ENCODE measurements at regions not wholly inside any gene's neighbourhood (a gene's known extent, or its start where the extent isn't known, plus 50 kb on each side); places are given as distances from the start of the nearest gene placed in this dataset.

GRCh38 chr12:118835926-118836325 lies 145.4 kb upstream of the SRRM4 start:
- no TSS peak for BruUV-seq (replicated peaks)

More at GRCh38 chr12:118835926-118836325, 145.4 kb upstream of the SRRM4 start:
- 0% methylated on average over 1 of the region's 1 CpG for WGBS (ENCODE audit: low lambda C conversion rate)
- no peaks in the 10 kb centered on the region for H4K20me1 ChIP-seq (ENCODE audit: insufficient read depth, low read length)
- no peak for DNase-seq (ENCODE audit: low spot score)
- no peak overlapping the region for H3K27ac ChIP-seq (ENCODE audit: extremely low read length, insufficient read depth, low read length)
- no peak overlapping the region for H3K4me3 ChIP-seq (replicated peaks in 1 of 3; ENCODE audit: insufficient read depth in 1 of 3, low read depth in 2 of 3, low read length in 3 of 3)
- H3K36me3 ChIP-seq (replicated peaks in 1 of 2; ENCODE audit: control insufficient read depth in 1 of 2, insufficient read depth in 2 of 2, low read length in 2 of 2): no peaks in the 10 kb centered on the region
- no peaks in the 10 kb centered on the region for H3K79me2 ChIP-seq (ENCODE audit: insufficient read depth, low read length)
- H3K27me3 ChIP-seq (ENCODE audit: control insufficient read depth in 1 of 2, insufficient read depth in 2 of 2, low read length in 2 of 2): no peaks in the 10 kb centered on the region
- no peaks in the 10 kb centered on the region for H3K4me1 ChIP-seq (ENCODE audit: insufficient read depth, low read length)
- ChIA-PET POLR2A (no interaction called here), CTCF (ENCODE audit: low intra/inter-chr PET ratio, low total read pairs) (no interaction called here)
- no peak for ATAC-seq
- intact Hi-C loops (cut with micrococcal nuclease; ENCODE audit: unreplicated experiment): no loop called here
- H3K9me3 ChIP-seq (ENCODE audit: low read length): no peaks in the 10 kb centered on the region
- in situ Hi-C loops (cut with HindIII; ENCODE audit: extremely low pct_ligation_motif_present, low pct_unique_long_range_greater_than_20kb): no loop called here
- no peak overlapping the region for H3K4me2 ChIP-seq (ENCODE audit: low read depth, low read length)
- H3K9ac ChIP-seq (ENCODE audit: insufficient read depth, low read depth, low read length): no peak overlapping the region
- H2AFZ ChIP-seq (ENCODE audit: low read length): no peak overlapping the region
- TF ChIP-seq HCFC1 (IDR thresholded peaks at IDR 0.05; ENCODE audit: low read depth, low read length) (no peak), MLLT10 (CRISPR knock-in tag; IDR thresholded peaks at IDR 0.05) (no peak), FOXA1 (IDR thresholded peaks at IDR 0.05) (no peak), FOXA1 (CRISPR knock-in tag; IDR thresholded peaks at IDR 0.05) (no peak), ZFP90 (CRISPR knock-in tag; IDR thresholded peaks at IDR 0.05; ENCODE audit: borderline replicate concordance) (no peak), XBP1 (CRISPR knock-in tag; IDR thresholded peaks at IDR 0.05) (no peak), HOMEZ (CRISPR knock-in tag; IDR thresholded peaks at IDR 0.05; ENCODE audit: low read depth) (no peak), SOX5 (CRISPR knock-in tag; IDR thresholded peaks at IDR 0.05; ENCODE audit: borderline replicate concordance) (no peak), BRD4 (CRISPR knock-in tag; IDR thresholded peaks at IDR 0.05) (no peak), SMAD1 (CRISPR knock-in tag; IDR thresholded peaks at IDR 0.05; ENCODE audit: borderline replicate concordance, low read depth) (no peak), NRL (CRISPR knock-in tag; IDR thresholded peaks at IDR 0.05; ENCODE audit: borderline replicate concordance) (no peak), NFKB2 (CRISPR knock-in tag; IDR thresholded peaks at IDR 0.05; ENCODE audit: borderline replicate concordance) (no peak), JUN (CRISPR knock-in tag; IDR thresholded peaks at IDR 0.05) (no peak), IKZF4 (CRISPR knock-in tag; IDR thresholded peaks at IDR 0.05; ENCODE audit: borderline replicate concordance, low read depth, not compliant biosample characterization) (no peak)
- TF ChIP-seq, protein P1, sequence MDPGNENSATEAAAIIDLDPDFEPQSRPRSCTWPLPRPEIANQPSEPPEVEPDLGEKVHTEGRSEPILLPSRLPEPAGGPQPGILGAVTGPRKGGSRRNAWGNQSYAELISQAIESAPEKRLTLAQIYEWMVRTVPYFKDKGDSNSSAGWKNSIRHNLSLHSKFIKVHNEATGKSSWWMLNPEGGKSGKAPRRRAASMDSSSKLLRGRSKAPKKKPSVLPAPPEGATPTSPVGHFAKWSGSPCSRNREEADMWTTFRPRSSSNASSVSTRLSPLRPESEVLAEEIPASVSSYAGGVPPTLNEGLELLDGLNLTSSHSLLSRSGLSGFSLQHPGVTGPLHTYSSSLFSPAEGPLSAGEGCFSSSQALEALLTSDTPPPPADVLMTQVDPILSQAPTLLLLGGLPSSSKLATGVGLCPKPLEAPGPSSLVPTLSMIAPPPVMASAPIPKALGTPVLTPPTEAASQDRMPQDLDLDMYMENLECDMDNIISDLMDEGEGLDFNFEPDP (CRISPR knock-in tag; conservative IDR thresholded peaks at IDR 0.05): no peak
- TF ChIP-seq, protein P2, sequence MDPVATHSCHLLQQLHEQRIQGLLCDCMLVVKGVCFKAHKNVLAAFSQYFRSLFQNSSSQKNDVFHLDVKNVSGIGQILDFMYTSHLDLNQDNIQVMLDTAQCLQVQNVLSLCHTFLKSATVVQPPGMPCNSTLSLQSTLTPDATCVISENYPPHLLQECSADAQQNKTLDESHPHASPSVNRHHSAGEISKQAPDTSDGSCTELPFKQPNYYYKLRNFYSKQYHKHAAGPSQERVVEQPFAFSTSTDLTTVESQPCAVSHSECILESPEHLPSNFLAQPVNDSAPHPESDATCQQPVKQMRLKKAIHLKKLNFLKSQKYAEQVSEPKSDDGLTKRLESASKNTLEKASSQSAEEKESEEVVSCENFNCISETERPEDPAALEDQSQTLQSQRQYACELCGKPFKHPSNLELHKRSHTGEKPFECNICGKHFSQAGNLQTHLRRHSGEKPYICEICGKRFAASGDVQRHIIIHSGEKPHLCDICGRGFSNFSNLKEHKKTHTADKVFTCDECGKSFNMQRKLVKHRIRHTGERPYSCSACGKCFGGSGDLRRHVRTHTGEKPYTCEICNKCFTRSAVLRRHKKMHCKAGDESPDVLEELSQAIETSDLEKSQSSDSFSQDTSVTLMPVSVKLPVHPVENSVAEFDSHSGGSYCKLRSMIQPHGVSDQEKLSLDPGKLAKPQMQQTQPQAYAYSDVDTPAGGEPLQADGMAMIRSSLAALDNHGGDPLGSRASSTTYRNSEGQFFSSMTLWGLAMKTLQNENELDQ (CRISPR knock-in tag; IDR thresholded peaks at IDR 0.05; ENCODE audit: borderline replicate concordance): no peak
- TF ChIP-seq, protein P3, sequence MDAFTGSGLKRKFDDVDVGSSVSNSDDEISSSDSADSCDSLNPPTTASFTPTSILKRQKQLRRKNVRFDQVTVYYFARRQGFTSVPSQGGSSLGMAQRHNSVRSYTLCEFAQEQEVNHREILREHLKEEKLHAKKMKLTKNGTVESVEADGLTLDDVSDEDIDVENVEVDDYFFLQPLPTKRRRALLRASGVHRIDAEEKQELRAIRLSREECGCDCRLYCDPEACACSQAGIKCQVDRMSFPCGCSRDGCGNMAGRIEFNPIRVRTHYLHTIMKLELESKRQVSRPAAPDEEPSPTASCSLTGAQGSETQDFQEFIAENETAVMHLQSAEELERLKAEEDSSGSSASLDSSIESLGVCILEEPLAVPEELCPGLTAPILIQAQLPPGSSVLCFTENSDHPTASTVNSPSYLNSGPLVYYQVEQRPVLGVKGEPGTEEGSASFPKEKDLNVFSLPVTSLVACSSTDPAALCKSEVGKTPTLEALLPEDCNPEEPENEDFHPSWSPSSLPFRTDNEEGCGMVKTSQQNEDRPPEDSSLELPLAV (CRISPR knock-in tag; conservative IDR thresholded peaks at IDR 0.05; ENCODE audit: low read depth): no peak
- no peak for FAIRE-seq
